NCI-H2196 (cell line): ENCODE measurements at regions not wholly inside any gene's neighbourhood (a gene's known extent, or its start where the extent isn't known, plus 50 kb on each side); places are given as distances from the start of the nearest gene placed in this dataset.
"Not testable (repeated sequence)": the region's sequence is repeated elsewhere in the genome, so short reads cannot be mapped to it uniquely, and the experiment has no call there.

Source experiments
- DNase-seq: peaks from one replicate; lab custom pipeline; 2025; ENCODE audit not compliant: unreplicated experiment; lab: John Stamatoyannopoulos, UW

DNA sequence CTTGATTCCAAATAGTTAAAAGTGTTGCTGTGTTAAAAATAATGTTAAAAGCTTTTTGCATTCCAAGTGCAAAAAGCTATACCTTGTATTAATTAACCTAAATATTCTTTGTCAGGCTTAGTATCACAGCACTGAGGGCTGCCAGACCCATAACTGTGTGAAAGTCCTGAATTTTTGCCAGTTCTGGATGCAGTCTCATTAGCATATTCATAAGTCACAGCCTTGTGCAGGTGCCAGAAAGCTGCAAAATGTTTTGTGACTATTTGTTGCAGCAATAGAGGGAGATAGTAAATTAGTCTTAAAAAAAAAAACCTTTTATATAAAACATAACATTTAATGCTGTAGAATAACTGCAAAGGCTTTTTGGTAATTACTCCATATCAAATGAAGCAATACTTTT lies 56.6 kb downstream of the SLITRK1 start:
- DNase-seq = no peak

DNA sequence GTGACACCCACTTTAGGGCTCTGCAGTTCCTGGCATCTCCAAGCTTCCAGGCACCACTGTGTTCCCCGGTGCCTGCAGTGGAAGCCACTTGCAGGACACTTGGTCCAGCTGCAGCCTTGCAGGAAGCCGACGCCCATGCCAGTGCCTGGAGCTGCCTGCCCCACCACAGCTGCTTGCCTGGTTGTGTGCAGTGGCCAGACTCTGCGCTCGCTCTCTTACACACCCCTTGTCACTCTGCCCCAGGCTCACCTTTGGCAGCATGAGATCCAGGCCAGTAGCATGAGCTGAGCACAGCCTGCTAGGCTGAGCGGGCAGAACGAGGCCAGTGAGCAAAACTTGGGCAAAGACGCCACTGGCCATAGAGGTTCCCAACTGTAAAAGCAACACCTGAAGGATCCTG lies 57.7 kb downstream of the SLITRK1 start:
- no peak for DNase-seq

DNA sequence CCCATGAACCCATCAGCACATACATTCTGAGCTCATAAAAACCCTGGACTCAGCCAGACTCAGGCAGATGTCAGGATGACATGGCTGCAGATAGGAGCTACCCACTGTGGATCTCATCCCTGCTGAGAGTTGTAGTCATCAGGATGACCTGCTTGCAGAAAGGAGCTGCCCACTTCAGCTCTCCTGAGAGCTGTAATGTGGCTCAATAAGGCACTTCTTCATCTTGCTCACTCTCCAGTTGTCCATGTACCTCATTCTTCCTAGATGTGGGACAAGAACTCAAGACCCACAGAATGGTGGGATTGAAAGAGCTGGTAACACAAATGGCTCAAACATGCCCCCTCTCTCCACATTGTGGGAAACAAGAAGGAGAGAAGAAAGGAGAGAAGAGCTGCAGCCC lies 58.2 kb downstream of the SLITRK1 start:
- no peak for DNase-seq

DNA sequence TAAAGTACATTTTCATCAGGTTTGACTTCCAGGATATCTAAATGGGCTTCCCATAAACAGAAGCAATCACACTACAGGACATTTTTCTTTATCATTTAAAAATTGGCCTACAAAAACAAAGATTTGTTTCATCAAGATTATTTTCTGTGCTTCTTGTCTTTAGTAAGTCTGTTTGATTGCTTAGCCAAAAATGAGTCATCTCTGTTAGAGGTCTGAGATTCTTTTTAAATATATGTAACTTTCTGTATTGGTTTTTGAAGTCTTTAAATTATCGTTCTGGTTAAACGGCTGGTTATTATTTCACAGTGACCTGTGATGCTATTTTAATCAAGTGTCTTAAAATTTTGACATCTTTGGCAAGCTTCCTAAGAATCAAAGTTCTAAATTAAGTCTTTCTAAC lies 62.7 kb downstream of the SLITRK1 start:
- DNase-seq = no peak

DNA sequence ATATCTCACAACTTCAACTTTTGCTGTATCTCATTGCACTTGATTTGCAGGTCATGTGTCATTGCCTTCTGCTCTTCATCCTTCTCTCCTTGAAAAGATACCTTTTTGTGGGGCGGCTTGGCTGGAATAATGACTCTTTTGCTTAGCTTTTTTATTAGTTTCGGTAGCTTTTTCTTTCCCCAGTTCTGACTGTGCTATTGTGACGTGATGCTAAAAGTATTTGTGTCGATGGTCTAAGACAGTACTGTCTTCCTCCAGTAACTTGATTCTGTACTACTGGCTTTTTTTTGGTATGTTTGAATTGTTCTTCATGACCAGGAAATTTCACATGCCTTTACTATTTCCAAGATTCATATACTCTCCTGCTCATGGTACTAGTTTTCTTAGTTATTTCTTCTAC lies 63.1 kb downstream of the SLITRK1 start:
- DNase-seq = no peak

DNA sequence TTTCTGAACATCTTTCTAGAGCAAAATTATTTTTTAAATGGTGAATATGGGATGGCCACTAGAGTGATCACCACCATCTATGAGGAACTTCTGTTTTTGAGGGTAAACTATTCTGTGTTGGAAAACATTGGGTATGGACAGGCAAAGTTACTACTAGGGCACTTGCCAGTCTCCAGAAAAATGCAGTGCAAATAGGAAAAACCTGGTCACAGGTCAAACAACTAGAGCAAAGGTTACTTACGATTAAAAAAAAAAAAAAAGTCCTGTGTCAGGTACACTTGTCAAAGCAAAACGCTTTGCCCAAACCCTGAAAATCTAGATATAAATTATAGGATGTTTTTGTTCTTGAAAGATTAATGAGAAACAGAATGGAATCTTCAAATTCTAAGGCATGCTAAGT lies 66.2 kb downstream of the SLITRK1 start:
- DNase-seq = no peak

DNA sequence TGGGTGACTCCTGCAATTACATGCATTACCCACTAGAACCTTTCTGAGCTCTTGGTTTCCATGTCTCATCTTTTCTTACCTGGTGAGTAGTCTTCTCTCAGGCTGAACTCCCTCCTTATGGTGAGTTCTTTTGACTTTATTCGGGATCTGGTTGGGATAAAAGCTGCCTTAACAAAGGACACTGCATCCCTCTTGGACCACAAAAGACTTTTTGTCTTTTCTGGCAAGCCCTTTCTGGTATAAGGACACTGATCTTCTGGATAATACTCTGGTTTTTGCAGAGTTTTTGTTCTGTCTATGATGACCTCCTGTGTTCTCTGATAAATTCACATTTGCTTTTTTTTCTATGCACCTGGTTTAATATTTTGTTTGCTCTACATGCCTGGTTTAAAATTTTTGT lies 66.7 kb downstream of the SLITRK1 start:
- DNase-seq = no peak

DNA sequence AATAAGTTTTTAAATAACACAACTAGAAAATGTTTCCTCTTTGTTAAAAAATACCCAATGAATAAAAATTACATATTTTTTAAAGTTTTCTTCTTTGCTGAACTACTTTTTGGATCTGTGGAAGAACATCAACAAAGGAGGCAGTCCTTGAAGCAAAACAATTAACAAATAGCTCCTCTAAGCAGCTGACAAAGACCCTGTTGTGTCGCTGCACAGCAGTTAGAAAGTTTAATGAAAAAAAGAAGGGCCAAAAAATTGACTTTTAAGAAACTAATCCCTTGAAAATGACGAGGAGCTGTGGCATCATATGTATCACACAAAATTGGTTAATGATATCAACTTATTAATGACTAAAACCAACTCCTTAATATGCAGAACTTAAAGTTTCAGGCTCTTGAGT lies 72.1 kb downstream of the SLITRK1 start:
- no peak for DNase-seq

DNA sequence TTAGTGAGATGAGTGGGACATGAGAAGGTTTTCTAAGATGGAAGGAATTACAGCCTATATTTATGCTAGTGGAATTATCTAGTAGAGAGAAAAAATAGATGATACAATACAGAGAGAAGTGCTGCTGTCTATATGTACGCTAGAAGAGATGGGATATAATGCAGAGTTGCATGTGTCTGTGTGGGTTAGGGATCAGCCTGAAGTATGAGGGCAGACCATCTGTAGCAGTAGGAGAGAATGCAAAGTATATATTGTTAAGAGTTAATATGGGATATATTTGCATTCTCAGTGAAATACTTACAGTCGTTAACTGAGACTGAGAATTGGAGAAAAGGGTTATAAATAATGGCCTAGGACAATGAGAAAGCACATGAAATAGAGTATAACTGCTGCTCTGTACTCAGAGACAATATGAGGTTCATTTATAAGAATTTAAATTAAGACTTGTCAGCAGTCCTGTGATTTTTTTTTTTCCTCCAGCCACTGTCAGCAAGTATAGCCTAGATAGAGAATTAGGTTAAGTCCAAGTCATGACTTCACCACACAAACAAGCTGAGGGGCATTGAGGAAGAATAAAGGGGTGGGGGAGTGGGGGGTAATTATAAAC lies 77.8 kb downstream of the SLITRK1 start:
- DNase-seq = no peak

DNA sequence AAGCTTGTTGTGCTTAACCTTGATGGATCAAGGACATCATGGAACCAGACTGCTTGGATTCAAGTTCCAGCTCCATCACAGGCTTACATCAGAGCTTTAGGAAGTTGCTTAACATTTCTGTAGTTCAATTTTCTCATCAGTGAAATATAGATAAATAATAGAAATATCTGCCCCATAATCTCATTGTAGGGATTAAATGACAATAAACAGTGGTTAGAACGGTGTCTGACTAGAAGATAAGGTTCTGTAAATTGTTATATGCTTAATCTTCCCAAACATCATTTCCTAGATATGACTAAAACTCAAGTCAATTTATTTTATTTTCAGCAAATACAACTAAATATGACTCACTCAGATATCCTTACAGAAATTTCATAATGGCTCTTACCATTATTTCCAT lies 83.5 kb downstream of the SLITRK1 start:
- no peak for DNase-seq

DNA sequence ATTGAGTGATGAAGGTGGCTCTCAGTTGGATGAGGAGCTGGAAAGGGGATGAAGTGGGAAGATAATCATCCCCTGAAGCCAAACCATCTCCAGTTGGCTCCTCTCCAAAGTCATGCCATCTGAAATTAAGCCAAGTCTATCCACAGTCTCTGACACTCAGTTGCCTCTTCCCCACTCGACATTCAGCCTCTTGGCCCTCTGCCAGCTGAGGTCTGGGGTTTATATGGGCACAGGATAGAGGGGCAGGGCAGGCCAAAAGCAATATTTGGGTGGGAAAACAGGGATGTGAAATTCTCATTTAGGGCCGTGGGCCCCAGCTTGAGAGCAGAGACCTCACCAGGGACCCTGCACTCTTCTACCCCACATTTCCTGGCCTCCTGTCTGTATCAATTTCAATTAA lies 85.9 kb downstream of the SLITRK1 start:
- no peak for DNase-seq

DNA sequence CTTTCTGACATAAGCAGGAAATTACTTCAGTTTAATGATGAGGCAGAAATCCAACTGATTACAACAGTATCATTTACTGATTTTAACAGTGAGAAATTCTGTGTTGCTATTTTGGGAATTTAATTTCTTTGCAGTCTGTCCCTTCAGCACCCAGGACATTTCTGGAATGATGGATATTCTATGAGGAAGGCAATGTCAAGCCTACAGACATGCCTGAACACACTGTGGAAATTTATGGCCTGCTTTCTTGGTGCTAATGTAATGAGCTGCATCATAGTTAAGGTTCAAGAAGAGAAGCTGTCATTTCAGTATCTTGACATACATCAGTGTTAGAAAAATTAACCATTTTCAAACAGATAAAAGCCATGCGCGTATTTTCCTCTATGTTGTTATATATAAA lies 87.7 kb downstream of the SLITRK1 start:
- no peak for DNase-seq

DNA sequence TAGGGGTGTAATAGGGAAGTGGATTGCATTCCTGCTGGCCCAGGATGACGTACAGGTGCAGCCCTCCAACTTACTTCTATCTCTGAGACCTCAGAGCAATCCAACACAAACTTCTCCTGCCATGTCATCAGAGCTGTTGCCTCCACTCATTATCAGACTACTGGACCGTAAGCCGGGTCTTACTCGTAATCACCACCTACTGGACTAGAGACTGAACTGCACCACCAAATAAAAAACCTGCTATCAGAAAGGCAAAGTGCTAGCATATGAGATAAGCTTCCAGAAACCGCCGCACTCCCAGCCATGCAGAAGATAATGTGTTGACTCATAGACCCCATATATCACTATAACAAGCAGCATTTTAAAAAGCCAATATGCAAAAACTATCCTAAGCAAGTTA lies 102.0 kb downstream of the SLITRK1 start:
- no peak for DNase-seq

DNA sequence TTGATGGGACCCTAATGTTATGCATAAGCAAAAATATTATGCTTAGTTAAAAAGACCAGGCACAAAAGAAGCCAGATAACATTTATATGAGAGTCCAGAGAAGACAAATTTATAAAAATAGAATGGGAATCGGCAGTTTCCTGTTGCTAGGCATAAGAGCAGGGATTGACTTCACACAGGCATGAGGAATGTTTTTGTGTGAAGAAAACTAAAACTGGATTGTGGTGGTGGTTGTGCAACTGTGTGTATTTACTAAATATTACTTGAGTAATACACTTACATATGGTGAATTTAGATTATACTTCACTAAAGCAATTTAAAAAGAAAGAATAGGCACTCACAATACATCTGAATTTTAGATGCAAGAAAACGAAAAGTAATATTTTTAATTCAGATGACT lies 108.3 kb downstream of the SLITRK1 start:
- DNase-seq = no peak

DNA sequence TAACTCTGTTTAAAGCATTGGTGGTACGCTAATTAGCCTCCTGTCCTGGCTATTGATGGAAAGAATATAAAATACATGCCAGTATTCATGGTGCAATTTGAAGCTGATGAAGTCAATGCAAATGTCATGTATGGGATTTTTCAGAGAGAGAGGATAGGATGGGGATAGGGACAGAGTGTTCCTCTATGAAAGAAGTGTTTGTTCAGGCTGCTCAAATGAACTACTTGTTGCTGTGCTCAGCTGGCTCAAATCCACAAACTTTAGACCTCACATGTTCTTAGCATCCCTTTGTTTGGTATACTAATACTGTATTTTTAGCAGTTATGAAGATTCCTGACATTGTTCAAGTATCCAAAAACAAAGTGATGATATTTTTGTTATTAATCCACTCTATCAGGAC lies 116.5 kb downstream of the SLITRK1 start:
- DNase-seq = no peak

DNA sequence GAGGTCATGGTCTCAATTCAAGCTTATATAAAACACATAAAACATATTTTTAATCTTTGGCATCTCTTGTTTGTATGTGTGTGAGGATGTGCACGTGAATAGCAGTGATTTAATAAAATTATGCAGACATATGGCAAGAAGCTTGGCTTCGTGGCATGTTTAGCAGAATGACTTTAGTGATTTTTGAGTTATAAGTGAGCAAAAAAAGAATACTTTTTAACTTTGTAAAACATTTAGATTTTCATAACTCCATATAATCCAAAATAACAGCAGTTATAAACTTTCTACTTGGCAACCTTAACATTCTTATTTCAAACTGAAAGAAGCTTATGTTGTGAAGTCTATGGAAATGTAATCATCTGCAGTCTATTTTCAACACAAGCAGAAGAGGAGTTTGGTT lies 120.6 kb downstream of the SLITRK1 start:
- DNase-seq = no peak

DNA sequence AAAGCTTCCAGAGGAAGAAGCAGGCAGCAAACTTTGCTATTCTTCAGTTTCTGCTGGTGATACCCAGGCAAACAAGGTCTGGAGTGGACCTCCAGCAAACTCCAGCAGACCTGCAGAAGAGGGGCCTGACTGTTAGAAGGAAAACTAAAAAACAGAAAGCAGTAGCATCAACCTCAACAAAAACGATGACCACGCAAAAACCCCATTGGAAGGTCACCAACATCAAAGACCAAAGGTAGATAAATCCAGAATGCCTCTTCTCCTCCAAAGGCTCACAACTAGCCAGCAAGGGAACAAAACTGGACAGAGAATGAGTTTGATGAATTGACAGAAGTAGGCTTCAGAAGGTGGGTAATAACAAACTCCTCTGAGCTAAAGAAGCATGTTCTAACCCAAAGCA lies 127.1 kb downstream of the SLITRK1 start:
- not testable (repeated sequence) for DNase-seq

DNA sequence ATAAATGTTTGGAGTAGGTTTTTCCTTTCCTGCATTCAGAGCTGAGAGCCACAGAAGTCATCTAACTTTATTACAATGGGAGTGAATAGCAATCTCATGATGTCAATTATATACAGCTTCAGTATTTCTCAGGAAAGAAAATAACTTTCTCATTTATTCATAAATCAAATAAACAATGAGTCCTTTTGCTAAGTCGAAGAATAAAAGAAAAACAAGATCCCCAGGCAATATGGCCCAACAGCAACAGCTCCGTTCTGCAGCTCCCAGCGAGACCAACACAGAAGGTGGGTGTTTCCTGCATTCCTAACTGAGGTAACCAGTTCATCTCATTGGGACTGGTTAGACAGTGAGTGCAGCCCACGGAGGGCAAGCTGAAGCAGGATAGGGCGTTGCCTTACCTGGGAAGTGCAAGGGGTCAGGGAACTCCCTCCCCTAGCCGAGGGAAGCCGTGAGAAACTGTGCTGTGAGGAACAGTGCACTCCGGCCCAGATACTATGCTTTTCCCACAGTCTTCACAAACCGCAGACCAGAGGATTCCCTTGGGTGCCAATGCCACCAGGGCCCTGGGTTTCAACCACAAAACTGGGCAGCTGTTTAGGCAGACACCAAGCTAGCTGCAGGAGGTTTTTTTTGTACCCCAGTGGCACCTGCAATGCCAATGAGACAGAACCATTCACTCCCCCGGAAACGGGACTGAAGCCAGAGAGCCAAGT lies 128.2 kb downstream of the SLITRK1 start:
- DNase-seq = no peak

DNA sequence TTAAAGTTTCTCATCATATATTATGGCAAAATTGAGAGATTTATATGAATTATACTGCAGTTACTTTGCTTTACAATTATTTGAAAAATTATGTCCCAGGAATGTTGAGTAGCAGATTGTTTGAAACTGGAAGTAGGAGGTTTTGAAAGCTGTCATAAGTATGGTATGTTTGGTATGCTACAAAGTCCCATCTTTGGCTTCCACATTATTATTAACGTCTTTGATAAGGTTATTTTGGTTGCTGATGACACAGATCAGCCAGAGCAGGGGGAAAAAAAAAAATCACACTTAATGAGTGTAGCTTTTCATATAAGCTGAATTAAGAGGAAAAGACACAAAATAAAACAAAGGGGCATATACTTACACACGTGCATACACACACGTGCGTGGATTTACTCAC lies 130.1 kb downstream of the SLITRK1 start:
- DNase-seq = no peak

DNA sequence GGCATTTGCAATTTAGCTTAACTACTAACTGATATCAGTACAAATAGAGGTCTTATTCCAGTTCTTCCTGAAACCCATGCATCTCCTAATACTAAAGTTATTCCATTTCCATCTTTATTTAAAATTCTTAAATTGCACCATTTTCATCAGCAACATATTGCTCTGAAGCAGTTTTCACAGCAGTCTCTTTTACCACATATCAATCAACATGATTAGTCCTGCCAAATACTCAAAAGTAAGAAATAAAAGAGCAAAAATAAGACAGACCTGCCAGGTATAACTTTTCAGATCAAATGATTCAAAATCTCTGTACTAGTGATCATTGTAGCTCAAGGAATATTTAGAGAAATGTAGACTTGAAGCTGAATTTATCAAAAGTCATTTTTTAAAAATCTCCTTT lies 141.7 kb downstream of the SLITRK1 start:
- DNase-seq = no peak

DNA sequence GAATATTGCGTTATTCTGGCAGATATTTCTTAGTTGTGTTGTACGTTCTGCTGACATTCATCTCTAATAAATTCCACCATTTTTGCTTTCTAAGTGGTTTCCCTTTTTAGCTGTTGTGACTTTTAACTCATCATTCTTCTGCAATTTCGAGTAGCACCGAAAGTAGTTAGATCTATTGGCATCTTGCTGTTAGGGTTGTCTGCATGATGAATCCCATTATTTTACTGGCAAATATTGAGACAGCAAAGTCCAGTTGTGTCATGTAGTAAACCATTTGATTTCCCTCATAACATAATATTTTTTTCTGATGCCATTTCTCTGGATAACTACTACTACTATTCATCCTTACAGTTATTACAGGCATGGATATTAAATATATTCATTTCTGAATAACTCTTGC lies 143.9 kb downstream of the SLITRK1 start:
- DNase-seq = no peak

DNA sequence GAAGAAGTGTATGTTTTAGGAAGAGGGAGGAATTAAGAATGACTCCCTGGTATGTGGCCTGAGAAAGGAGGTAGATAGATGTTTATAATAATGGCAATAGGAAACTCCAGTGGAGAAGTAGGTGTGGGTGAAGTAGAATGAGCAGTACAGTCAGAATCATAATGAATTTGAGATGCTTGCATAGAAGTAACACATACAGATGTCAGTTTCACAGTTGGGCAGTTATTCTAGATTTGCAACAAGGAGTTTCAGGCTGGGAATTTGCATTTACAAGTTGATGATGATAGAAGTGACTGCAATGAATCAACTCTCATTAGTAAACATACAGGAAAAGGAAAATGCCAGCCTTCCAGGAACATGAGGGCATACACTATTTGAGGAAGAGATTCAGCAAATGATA lies 149.0 kb downstream of the SLITRK1 start:
- DNase-seq = no peak

DNA sequence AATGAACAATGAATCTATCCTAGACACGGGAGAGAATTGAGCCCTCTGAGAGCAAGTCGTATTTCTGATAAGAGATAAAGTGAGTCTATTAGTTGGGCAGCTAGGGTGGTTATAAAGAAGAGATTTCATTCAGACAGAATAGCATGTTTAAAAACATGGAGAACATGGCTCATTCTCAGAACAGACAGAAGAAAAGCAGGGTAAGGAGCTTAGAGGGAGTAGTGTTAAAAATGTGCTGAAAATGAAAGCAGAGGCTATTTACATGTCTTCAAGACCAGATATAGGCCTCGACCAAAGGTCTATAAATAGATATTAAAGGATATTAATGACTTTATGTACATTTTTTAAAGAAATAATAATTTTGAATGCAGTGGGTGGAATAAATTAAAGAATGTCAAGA lies 149.5 kb downstream of the SLITRK1 start:
- DNase-seq = no peak
